Neural progenitor cell (in vitro differentiated cells): ENCODE measurements at regions not wholly inside any gene's neighbourhood (a gene's known extent, or its start where the extent isn't known, plus 50 kb on each side); places are given as distances from the start of the nearest gene placed in this dataset.

Experiments
- CTCF ChIP-seq: fragments of 200-600 bp; sonication (generic); IDR thresholded peaks from 2 replicates; pipeline ENCODE4 v1.5.1; 2017; ENCODE audit warnings: antibody characterized with exemption, mild to moderate bottlenecking
- EZH2 ChIP-seq: fragments of 200-600 bp; sonication (generic); IDR thresholded peaks from 2 replicates; pipeline ENCODE4 v1.6.1; 2017; ENCODE audit warnings: antibody characterized with exemption, mild to moderate bottlenecking, moderate library complexity

- TF ChIP-seq CTCF (no peak), EZH2 (no peak)
Observed at GRCh38 chr12:59298296-59298695, 297.5 kb upstream of the SLC16A7 start.
